CD14-positive monocyte (primary cell): ENCODE measurements at regions not wholly inside any gene's neighbourhood (a gene's known extent, or its start where the extent isn't known, plus 50 kb on each side); places are given as distances from the start of the nearest gene placed in this dataset.

ENCODE experiments used
- DNase-seq, 3 donors: peaks; one replicate each; pipeline ENCODE4 v3.0.0-alpha.2; 2011 to 2022
- H2AFZ ChIP-seq: 2 replicates; pipeline ENCODE4 v1.6.0; 2012; ENCODE audit warnings: mild to moderate bottlenecking, low read depth, low read length, inconsistent platforms; ENCODE audit not compliant: insufficient read depth, poor library complexity, severe bottlenecking
- H3K27ac ChIP-seq, 2 donors: 1 replicate in 1 of 2; 2 replicates in 1 of 2; pipeline ENCODE4 v1.5.1; 2012 to 2013; ENCODE audit warnings: low read length in 2 of 2, control low read depth in 1 of 2, inconsistent platforms in 1 of 2, low read depth in 1 of 2, mild to moderate bottlenecking in 1 of 2
- H3K27me3 ChIP-seq, 2 donors: one replicate each; pipeline versions ENCODE4 v1.6.0 to v1.6.1; 2011 to 2013; ENCODE audit warnings: low read length in 2 of 2; ENCODE audit not compliant: control insufficient read depth in 2 of 2, insufficient read depth in 2 of 2
- H3K36me3 ChIP-seq, 2 donors: replicated peaks in 1 of 2; 1 replicate in 1 of 2; 2 replicates in 1 of 2; pipeline versions ENCODE4 v1.5.1 to v1.6.1; 2012 to 2013; ENCODE audit warnings: low read length in 2 of 2, control low read depth in 1 of 2, inconsistent platforms in 1 of 2, mild to moderate bottlenecking in 1 of 2; ENCODE audit not compliant: insufficient read depth in 2 of 2, control insufficient read depth in 1 of 2
- H3K4me1 ChIP-seq, 2 donors: 1 replicate in 1 of 2; 2 replicates in 1 of 2; pipeline versions ENCODE4 v1.5.1 to v1.6.1; 2012 to 2013; ENCODE audit warnings: low read length in 2 of 2, control low read depth in 1 of 2, inconsistent platforms in 1 of 2, mild to moderate bottlenecking in 1 of 2, moderate library complexity in 1 of 2; ENCODE audit not compliant: insufficient read depth in 2 of 2, control insufficient read depth in 1 of 2
- H3K4me2 ChIP-seq: replicated peaks from 2 replicates; pipeline ENCODE3; 2012; ENCODE audit warnings: low read length, moderate library complexity, mild to moderate bottlenecking; ENCODE audit not compliant: poor library complexity, severe bottlenecking; ENCODE audit errors: extremely low read depth
- H3K4me3 ChIP-seq, 3 experiments: fragments of 200-600 bp in 1 of 3; sonication (generic) in 1 of 3; replicated peaks in 1 of 3; 1 replicate in 2 of 3; 2 replicates in 1 of 3; pipeline ENCODE4 v1.5.1; 2011 to 2013; ENCODE audit warnings: low read length in 3 of 3, mild to moderate bottlenecking in 3 of 3, control low read depth in 2 of 3, low read depth in 2 of 3, inconsistent platforms in 1 of 3, moderate library complexity in 1 of 3
- H3K79me2 ChIP-seq: 2 replicates; pipeline ENCODE4 v1.6.0; 2012; ENCODE audit warnings: mild to moderate bottlenecking, control low read depth, inconsistent platforms, low read length, moderate library complexity; ENCODE audit not compliant: insufficient read depth
- H3K9ac ChIP-seq: 2 replicates; pipeline ENCODE4 v1.6.0; 2017; ENCODE audit warnings: low read length, mild to moderate bottlenecking; ENCODE audit not compliant: insufficient read depth, poor library complexity, severe bottlenecking
- H3K9me3 ChIP-seq, 2 donors: replicated peaks in 1 of 2; 1 replicate in 1 of 2; 2 replicates in 1 of 2; pipeline versions ENCODE4 v1.5.1 to v1.6.1; 2012 to 2013; ENCODE audit warnings: low read length in 2 of 2, control low read depth in 1 of 2; ENCODE audit not compliant: control insufficient read depth in 1 of 2, insufficient read depth in 1 of 2
- H4K20me1 ChIP-seq: 2 replicates; pipeline ENCODE4 v1.6.0; 2012; ENCODE audit warnings: mild to moderate bottlenecking, low read length, control low read depth, moderate library complexity; ENCODE audit not compliant: insufficient read depth
- H3K27ac Mint-ChIP-seq, 7 donors: one replicate each; pipeline ENCODE4 v1.8.0; 2020; ENCODE audit warnings: mild to moderate bottlenecking in 7 of 7, mixed read lengths in 7 of 7, moderate library complexity in 6 of 7, inconsistent platforms in 2 of 7
- H3K27me3 Mint-ChIP-seq, 3 donors: one replicate each; pipeline ENCODE4 v1.8.0; 2021 to 2022; ENCODE audit warnings: low read depth in 3 of 3, mild to moderate bottlenecking in 3 of 3, mixed read lengths in 3 of 3, moderate library complexity in 3 of 3, inconsistent platforms in 1 of 3
- H3K36me3 Mint-ChIP-seq, 2 donors: one replicate each; pipeline ENCODE4 v1.8.0; 2020; ENCODE audit warnings: mixed read lengths in 2 of 2, inconsistent platforms in 1 of 2, mild to moderate bottlenecking in 1 of 2
- H3K4me1 Mint-ChIP-seq: one replicate; pipeline ENCODE4 v1.8.0; 2020; ENCODE audit warnings: mild to moderate bottlenecking, mixed read lengths
- H3K4me3 Mint-ChIP-seq, 2 donors: one replicate each; pipeline ENCODE4 v1.8.0; 2020; ENCODE audit warnings: mild to moderate bottlenecking in 2 of 2, mixed read lengths in 2 of 2, moderate library complexity in 1 of 2
- H3K9me3 Mint-ChIP-seq, 7 donors: one replicate each; pipeline ENCODE4 v1.8.0; 2020 to 2022; ENCODE audit warnings: mixed read lengths in 7 of 7, mild to moderate bottlenecking in 6 of 7, moderate library complexity in 6 of 7, inconsistent platforms in 2 of 7
- WGBS: methylation state at CpG from one replicate; pipeline ENCODE4 v1.1.5; 2013; ENCODE audit warnings: missing lambda C conversion rate; ENCODE audit not compliant: insufficient coverage; 5-methylcytosine and 5-hydroxymethylcytosine counted together
- intact Hi-C, 2 donors: fragments of 100-400 bp; cut with micrococcal nuclease; formaldehyde crosslinking; loops; one replicate each; pipeline versions ENCODE4 v1.15.0 to v1.15.1; 2023
- TF ChIP-seq, protein P1 (sequence below): fragments of 200-600 bp; IDR thresholded peaks from one replicate; pipeline ENCODE4 v1.8.0; 2022; ENCODE audit warnings: antibody characterized with exemption, mild to moderate bottlenecking

DNA sequence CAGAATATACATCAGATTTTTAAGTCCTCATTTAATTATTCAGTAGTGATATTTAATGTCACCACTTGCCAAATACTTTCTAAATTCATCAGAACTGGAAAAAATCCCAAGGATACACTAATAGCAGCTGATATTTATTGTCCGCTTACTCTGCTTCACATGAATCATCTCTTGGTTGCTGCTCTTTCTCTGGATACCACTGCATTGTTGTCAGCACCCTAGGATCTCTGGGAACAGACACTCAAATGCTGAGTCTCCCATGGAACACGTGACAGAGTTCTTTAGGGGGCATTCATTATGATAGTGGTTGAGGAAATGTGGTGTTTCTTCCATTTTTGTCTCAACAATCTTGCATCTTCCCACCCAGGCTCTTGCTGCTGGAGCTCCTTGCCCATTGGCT is 318.0 kb downstream of the RFPL4B start:
- Histone ChIP-seq H4K20me1 (no peaks in the 10 kb centered on the region), H3K4me1 (no peaks in the 10 kb centered on the region), H3K79me2 (no peaks in the 10 kb centered on the region), H3K9ac (no peak overlapping the region), H3K9me3 (peaks cover 0 to 16% of the 10 kb centered on the region in 2 donors), H3K36me3 (no peaks in the 10 kb centered on the region), H3K4me3 (no peak overlapping the region), H3K27me3 (no peaks in the 10 kb centered on the region), H2AFZ (no peak overlapping the region), H3K27ac (no peak overlapping the region), H3K4me2 (no peak overlapping the region)
- H3K4me1 Mint-ChIP-seq = no peaks in the 10 kb centered on the region
- peaks cover 0 to 12% (median 4%) of the 10 kb centered on the region in 7 donors for H3K9me3 Mint-ChIP-seq
- H3K27ac Mint-ChIP-seq = no peak overlapping the region
- no peaks in the 10 kb centered on the region for H3K36me3 Mint-ChIP-seq
- WGBS = 100% methylated on average over 1 of the region's 2 CpGs
- no peak overlapping the region for H3K4me3 Mint-ChIP-seq
- intact Hi-C loops = no loop called here
- no peak for DNase-seq
- H3K27me3 Mint-ChIP-seq = no peaks in the 10 kb centered on the region
- TF ChIP-seq, protein P1, sequence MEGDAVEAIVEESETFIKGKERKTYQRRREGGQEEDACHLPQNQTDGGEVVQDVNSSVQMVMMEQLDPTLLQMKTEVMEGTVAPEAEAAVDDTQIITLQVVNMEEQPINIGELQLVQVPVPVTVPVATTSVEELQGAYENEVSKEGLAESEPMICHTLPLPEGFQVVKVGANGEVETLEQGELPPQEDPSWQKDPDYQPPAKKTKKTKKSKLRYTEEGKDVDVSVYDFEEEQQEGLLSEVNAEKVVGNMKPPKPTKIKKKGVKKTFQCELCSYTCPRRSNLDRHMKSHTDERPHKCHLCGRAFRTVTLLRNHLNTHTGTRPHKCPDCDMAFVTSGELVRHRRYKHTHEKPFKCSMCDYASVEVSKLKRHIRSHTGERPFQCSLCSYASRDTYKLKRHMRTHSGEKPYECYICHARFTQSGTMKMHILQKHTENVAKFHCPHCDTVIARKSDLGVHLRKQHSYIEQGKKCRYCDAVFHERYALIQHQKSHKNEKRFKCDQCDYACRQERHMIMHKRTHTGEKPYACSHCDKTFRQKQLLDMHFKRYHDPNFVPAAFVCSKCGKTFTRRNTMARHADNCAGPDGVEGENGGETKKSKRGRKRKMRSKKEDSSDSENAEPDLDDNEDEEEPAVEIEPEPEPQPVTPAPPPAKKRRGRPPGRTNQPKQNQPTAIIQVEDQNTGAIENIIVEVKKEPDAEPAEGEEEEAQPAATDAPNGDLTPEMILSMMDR = no peak

DNA sequence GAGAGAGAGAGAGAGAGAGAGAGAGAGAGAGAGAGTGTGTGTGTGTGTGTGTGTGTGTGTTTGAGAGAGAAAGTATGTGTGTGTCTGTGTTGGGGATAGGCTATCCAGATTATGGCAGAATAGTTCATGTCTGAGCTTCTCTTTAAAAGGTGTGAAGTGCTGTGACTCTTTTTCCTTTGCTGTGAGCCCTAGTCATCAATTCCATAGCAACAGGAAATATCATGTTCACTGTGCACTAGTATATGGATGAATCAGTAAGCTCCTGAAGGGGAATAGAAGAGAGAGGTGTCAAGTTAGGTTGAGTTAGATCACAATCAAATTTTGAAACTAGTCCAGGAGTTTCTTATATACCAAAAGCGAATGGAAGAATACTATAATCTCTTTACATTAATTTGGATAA is 318.7 kb downstream of the RFPL4B start:
- TF ChIP-seq, protein P1 = no peak
- H3K27me3 ChIP-seq = no peaks in the 10 kb centered on the region
- Mint-ChIP-seq H3K27ac (no peak overlapping the region), H3K9me3 (peaks cover 0 to 12% (median 3%) of the 10 kb centered on the region in 7 donors), H3K4me3 (no peak overlapping the region), H3K4me1 (no peaks in the 10 kb centered on the region), H3K36me3 (no peaks in the 10 kb centered on the region), H3K27me3 (no peaks in the 10 kb centered on the region)
- H3K4me1 ChIP-seq = no peaks in the 10 kb centered on the region
- no peaks in the 10 kb centered on the region for H3K36me3 ChIP-seq
- H3K27ac ChIP-seq = no peak overlapping the region
- no peak for DNase-seq
- no peak overlapping the region for H3K4me3 ChIP-seq
- no peak overlapping the region for H3K4me2 ChIP-seq
- H3K9ac ChIP-seq = no peak overlapping the region
- no peak overlapping the region for H2AFZ ChIP-seq
- WGBS = no CpG with 5 or more reads among the region's 1 CpG
- H3K9me3 ChIP-seq = peaks cover 0 to 16% of the 10 kb centered on the region in 2 donors
- H3K79me2 ChIP-seq = no peaks in the 10 kb centered on the region
- H4K20me1 ChIP-seq = no peaks in the 10 kb centered on the region
- intact Hi-C loops = no loop called here
